HFF-Myc (cell line): ENCODE measurements at regions not wholly inside any gene's neighbourhood (a gene's known extent, or its start where the extent isn't known, plus 50 kb on each side); places are given as distances from the start of the nearest gene placed in this dataset.

Experiments
- DNase-seq: peaks from one replicate; pipeline ENCODE4 v3.0.0-alpha.2; 2011; ENCODE audit warnings: low read depth; ENCODE audit errors: extremely low read depth
- H3K4me3 ChIP-seq: replicated peaks from 2 replicates; pipeline ENCODE4 v1.5.1; 2011; ENCODE audit warnings: low read depth, mild to moderate bottlenecking, control low read depth, low read length
- TF ChIP-seq, protein P1 (sequence below): IDR thresholded peaks from 2 replicates; pipeline ENCODE4 v1.5.1; 2012; ENCODE audit warnings: mild to moderate bottlenecking, low read depth, low read length, control low read depth; ENCODE audit errors: missing control alignments

DNA sequence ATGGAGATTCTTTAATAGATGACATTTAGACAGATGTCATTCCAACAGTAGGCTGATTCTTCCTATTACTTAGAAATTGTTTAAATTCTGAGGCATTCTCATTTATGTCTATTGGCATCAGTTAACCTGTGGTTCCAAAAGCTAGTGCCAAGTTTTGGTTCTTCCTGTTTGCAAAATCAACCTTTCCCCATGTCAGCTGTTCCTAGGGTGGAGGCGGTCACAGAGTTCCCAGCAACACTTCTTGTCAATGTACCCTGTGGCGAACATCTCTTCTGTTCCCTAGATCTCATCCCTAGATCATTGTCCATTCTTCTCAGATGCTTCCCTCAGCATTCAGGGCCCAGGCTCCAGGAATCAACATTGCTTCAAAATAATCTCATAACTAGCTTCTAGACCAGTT lies 140.9 kb downstream of the PHLDA1 start:
- DNase-seq = no peak
- H3K4me3 ChIP-seq = no peak overlapping the region
- TF ChIP-seq, protein P1, sequence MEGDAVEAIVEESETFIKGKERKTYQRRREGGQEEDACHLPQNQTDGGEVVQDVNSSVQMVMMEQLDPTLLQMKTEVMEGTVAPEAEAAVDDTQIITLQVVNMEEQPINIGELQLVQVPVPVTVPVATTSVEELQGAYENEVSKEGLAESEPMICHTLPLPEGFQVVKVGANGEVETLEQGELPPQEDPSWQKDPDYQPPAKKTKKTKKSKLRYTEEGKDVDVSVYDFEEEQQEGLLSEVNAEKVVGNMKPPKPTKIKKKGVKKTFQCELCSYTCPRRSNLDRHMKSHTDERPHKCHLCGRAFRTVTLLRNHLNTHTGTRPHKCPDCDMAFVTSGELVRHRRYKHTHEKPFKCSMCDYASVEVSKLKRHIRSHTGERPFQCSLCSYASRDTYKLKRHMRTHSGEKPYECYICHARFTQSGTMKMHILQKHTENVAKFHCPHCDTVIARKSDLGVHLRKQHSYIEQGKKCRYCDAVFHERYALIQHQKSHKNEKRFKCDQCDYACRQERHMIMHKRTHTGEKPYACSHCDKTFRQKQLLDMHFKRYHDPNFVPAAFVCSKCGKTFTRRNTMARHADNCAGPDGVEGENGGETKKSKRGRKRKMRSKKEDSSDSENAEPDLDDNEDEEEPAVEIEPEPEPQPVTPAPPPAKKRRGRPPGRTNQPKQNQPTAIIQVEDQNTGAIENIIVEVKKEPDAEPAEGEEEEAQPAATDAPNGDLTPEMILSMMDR = no peak

DNA sequence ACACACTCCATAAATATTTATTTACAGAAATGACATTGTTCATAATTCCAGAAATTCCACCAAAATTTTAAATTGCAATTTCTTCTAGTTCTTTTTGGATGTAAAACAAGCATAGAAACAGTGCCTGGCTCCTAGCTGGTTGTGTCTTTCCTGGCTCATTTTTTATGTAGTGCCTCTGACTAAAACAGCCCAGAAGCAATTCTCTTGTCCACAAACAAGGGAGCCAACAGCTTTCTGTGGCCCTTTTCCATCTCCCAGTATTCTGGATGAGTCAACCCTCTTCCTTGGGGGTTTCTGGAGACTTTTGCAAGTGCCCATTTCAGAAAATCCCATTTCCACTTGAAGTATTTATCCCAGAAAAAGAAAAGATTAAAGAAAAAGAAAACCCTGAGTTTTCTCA lies 141.4 kb downstream of the PHLDA1 start:
- TF ChIP-seq, protein P1 = no peak
- no peak overlapping the region for H3K4me3 ChIP-seq
- DNase-seq = no peak

DNA sequence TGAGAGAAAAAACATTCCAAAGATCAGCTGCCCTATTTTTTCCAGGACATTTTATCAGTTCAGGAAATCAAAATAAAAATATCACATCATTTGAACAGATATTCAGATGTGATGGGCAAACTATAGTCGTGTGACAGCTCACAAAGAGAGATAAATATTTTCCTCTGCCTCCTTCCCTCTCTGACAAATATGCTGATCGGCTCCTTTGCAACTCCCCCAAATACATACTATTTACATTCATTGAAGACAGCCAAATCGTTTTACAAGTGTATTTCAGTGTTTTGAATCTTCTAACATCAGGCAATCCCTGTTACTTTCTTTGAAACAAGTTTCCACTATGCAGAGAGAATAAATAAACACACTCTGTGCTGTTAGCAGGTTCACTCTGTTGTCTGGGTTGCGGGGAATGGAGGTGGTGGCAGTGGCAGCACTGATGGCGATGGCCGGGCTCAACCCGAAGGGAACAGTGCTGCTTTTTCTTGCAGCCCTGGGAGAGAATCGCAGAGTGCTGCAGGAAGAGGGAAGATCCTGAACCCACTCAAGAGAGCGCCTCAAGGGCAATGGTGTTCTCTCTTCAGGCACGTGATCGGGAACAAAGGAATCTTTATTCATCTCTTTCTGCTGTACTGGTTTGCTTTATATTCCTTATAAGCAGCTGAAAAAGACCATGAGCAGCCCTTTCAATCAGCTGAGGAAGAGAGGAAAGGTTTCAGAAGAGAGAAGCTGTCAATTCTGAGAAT lies 142.5 kb downstream of the PHLDA1 start:
- no peak for DNase-seq
- TF ChIP-seq, protein P1 = no peak
- H3K4me3 ChIP-seq = no peak overlapping the region

DNA sequence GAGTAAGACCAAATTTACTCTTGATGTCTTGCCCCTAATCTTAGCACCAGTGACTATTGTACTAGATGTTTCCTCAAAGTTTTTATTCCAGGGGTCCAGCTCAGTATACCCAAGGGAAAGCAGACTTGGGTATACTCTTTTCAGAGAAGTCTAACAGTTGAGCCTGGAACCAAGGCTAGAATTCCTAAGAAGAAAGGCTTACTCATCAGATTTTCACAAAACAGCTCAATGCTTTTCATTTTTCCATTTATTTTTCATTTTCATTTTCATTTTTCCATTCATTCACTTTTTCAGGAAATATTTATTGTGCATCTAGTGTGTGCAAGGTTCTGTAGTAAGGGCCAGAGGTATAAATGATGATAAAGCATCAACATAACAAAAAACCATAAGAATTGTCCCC lies 143.2 kb downstream of the PHLDA1 start:
- no peak for DNase-seq
- TF ChIP-seq, protein P1 = no peak
- H3K4me3 ChIP-seq = no peak overlapping the region

DNA sequence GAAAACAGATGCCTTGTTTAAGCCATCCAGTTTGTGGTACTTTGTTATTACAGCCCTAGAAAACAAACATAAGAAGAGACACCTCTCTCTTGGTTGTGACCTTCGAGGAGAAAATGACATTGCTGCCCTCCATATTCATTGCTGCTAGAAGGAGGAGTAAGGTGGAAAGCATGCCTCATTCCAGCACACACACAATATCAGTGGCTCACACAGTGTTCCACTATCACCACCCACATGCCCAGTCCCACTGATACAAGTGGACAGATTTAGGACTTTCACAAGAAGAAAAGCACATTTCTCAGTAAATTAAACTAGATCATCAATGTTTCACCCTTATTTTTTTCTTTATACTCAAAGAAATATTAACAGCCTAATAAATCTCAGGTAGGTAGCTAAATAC lies 143.6 kb downstream of the PHLDA1 start:
- no peak for DNase-seq
- TF ChIP-seq, protein P1 = no peak
- no peak overlapping the region for H3K4me3 ChIP-seq

DNA sequence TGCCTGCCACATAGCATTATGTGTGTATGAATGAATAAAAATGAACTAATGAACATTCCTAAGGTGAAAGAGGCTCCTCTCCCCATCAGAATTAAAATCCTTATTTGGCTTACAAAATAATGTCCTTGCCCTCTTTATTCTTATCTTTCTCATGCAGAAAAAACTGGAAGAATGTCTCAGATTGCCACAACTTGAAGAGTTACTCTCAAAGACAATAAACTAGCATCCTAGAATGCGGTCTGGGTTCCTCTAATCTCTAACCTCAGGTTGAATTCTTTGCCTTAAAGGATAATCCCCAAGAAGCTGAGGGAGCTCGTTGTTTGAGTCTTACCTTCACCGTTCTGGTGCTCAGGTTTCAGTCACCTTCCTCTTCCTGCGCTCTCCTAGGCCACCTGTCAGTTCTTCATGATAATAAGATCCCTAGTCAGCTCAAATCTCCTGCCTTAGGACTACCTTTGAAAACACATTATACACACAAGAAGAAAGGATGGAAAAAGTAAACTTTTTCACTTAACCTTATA lies 147.1 kb downstream of the PHLDA1 start:
- TF ChIP-seq, protein P1 = no peak
- no peak for DNase-seq

More for the DNA sequence above, 147.1 kb downstream of the PHLDA1 start:
- H3K4me3 ChIP-seq = no peak overlapping the region
